ENCODE measurements at regions not wholly inside any gene's neighbourhood (a gene's known extent, or its start where the extent isn't known, plus 50 kb on each side); places are given as distances from the start of the nearest gene placed in this dataset.

GRCh38 chr6:14676977-14677781 is 559.6 kb downstream of the CD83 start:
- TF ChIP-seq CTCF (IDR thresholded peaks at IDR 0.05; ENCODE audit: low read depth, low read length) = no peak
- DNase-seq (ENCODE audit: low read depth, low spot score) = no peak
- in situ Hi-C loops (cut with HindIII; ENCODE audit: low sequenced_read_pairs) = no loop called here
- no peak overlapping the region for H3K4me3 ChIP-seq (ENCODE audit: low read depth, low read length)

- no peak for TF ChIP-seq CTCF (IDR thresholded peaks at IDR 0.05; ENCODE audit: low read depth, low read length)
- DNase-seq (ENCODE audit: low read depth, low spot score) = no peak
- in situ Hi-C loops (cut with HindIII; ENCODE audit: low sequenced_read_pairs) = no loop called here
- no peak overlapping the region for H3K4me3 ChIP-seq (ENCODE audit: low read depth, low read length)
Observed at GRCh38 chr6:14681699-14682487, 564.0 kb upstream of the JARID2 start.

- no peak overlapping the region for H3K4me3 ChIP-seq (ENCODE audit: low read depth, low read length)
- DNase-seq (ENCODE audit: low read depth, low spot score) = peak; percentile 66
- in situ Hi-C loops (cut with HindIII; ENCODE audit: low sequenced_read_pairs) = no loop called here
- TF ChIP-seq CTCF (IDR thresholded peaks at IDR 0.05; ENCODE audit: low read depth, low read length) = no peak
Observed at GRCh38 chr6:14682812-14683211, 563.1 kb upstream of the JARID2 start.

GRCh38 chr6:14689639-14690038 is 556.2 kb upstream of the JARID2 start:
- no peak overlapping the region for H3K4me3 ChIP-seq (ENCODE audit: low read depth, low read length)
- in situ Hi-C loops (cut with HindIII; ENCODE audit: low sequenced_read_pairs) = no loop called here
- TF ChIP-seq CTCF (IDR thresholded peaks at IDR 0.05; ENCODE audit: low read depth, low read length) = no peak
- DNase-seq (ENCODE audit: low read depth, low spot score) = no peak

- H3K4me3 ChIP-seq (ENCODE audit: low read depth, low read length) = no peak overlapping the region
- DNase-seq (ENCODE audit: low read depth, low spot score) = no peak
- in situ Hi-C loops (cut with HindIII; ENCODE audit: low sequenced_read_pairs) = no loop called here
- no peak for TF ChIP-seq CTCF (IDR thresholded peaks at IDR 0.05; ENCODE audit: low read depth, low read length)
Observed at GRCh38 chr6:14690120-14691056, 555.5 kb upstream of the JARID2 start.

GRCh38 chr6:14692208-14692607 is 553.7 kb upstream of the JARID2 start:
- TF ChIP-seq CTCF (IDR thresholded peaks at IDR 0.05; ENCODE audit: low read depth, low read length) = no peak
- in situ Hi-C loops (cut with HindIII; ENCODE audit: low sequenced_read_pairs) = no loop called here
- DNase-seq (ENCODE audit: low read depth, low spot score) = no peak

More at GRCh38 chr6:14692208-14692607, 553.7 kb upstream of the JARID2 start:
- no peak overlapping the region for H3K4me3 ChIP-seq (ENCODE audit: low read depth, low read length)

Data from astrocyte of the spinal cord (primary cell).